ENCODE measurements at regions not wholly inside any gene's neighbourhood (a gene's known extent, or its start where the extent isn't known, plus 50 kb on each side); places are given as distances from the start of the nearest gene placed in this dataset.

GRCh38 chr5:171595401-171595800 is 176.0 kb downstream of the FGF18 start:
- no peak for TF ChIP-seq CTCF (IDR thresholded peaks at IDR 0.05)
- TF ChIP-seq FOXP4 (CRISPR knock-in tag; IDR thresholded peaks at IDR 0.05) = no peak
- no peak for TF ChIP-seq GRHL2 (CRISPR knock-in tag; IDR thresholded peaks at IDR 0.05; ENCODE audit: insufficient replicate concordance, severe bottlenecking)
- TF ChIP-seq E2F5 (CRISPR knock-in tag; IDR thresholded peaks at IDR 0.05) = no peak
- TF ChIP-seq ETV6 (CRISPR knock-in tag; IDR thresholded peaks at IDR 0.05) = no peak
- no peak for TF ChIP-seq ZBTB43 (CRISPR knock-in tag; IDR thresholded peaks at IDR 0.05)
- TF ChIP-seq TP53 (CRISPR knock-in tag; IDR thresholded peaks at IDR 0.05) = no peak
- no peak for TF ChIP-seq MAX (CRISPR knock-in tag; IDR thresholded peaks at IDR 0.05)
- TF ChIP-seq ZNF232 (CRISPR knock-in tag; IDR thresholded peaks at IDR 0.05) = no peak
- TF ChIP-seq CBFB (CRISPR knock-in tag; IDR thresholded peaks at IDR 0.05; ENCODE audit: low read depth) = no peak
- no peak for TF ChIP-seq ZBTB21 (CRISPR knock-in tag; IDR thresholded peaks at IDR 0.05; ENCODE audit: borderline replicate concordance)
- TF ChIP-seq MLX (CRISPR knock-in tag; IDR thresholded peaks at IDR 0.05) = no peak
- no peak for TF ChIP-seq ZNF121 (CRISPR knock-in tag; IDR thresholded peaks at IDR 0.05)

All from WTC11 (cell line).